H1 (cell line): ENCODE measurements at regions not wholly inside any gene's neighbourhood (a gene's known extent, or its start where the extent isn't known, plus 50 kb on each side); places are given as distances from the start of the nearest gene placed in this dataset.

Experiments
- CTCF ChIA-PET: fragments of 300-600 bp; sonication (Branson Sonifier 250); formaldehyde crosslinking; loops from one replicate; lab custom pipeline; 2021; ENCODE audit not compliant: partially characterized antibody; lab: Charles Lee
- POLR2A ChIA-PET: fragments of 300-600 bp; sonication (Branson Sonifier 250); formaldehyde crosslinking; loops from one replicate; lab custom pipeline; 2021; ENCODE audit warnings: inconsistent platforms; ENCODE audit not compliant: partially characterized antibody; lab: Charles Lee
- DNase-seq, 2 experiments: peaks; one replicate each; pipeline versions ENCODE4 v3.0.0 to v3.0.0-alpha.2; 2010 to 2022; ENCODE audit warnings: low spot score in 2 of 2, low read depth in 1 of 2, mixed read lengths in 1 of 2
- FAIRE-seq: peaks from 2 replicates; lab custom pipeline; 2011; peaks lifted over from hg19 to GRCh38; lab: Jason Lieb, UNC
- H2AFZ ChIP-seq: 2 replicates; pipeline ENCODE4 v1.8.1; 2012; ENCODE audit warnings: low read length, inconsistent platforms
- H2AK5ac ChIP-seq: 2 replicates; pipeline ENCODE4 v1.6.1; 2013; ENCODE audit warnings: low read depth, low read length
- H2BK120ac ChIP-seq: replicated peaks from 2 replicates; pipeline ENCODE3; 2013; ENCODE audit warnings: low read depth, low read length, inconsistent platforms
- H2BK12ac ChIP-seq: 2 replicates; pipeline ENCODE4 v1.6.1; 2013; ENCODE audit warnings: low read depth, low read length
- H2BK15ac ChIP-seq: 2 replicates; pipeline ENCODE4 v1.6.1; 2013; ENCODE audit warnings: low read length
- H2BK20ac ChIP-seq: 2 replicates; pipeline ENCODE4 v1.6.1; 2013; ENCODE audit warnings: low read length
- H2BK5ac ChIP-seq: 2 replicates; pipeline ENCODE4 v1.6.1; 2013; ENCODE audit warnings: low read depth, low read length
- H3K14ac ChIP-seq: 2 replicates; pipeline ENCODE4 v1.6.1; 2013; ENCODE audit warnings: inconsistent platforms; ENCODE audit not compliant: insufficient read length
- H3K18ac ChIP-seq: 2 replicates; pipeline ENCODE4 v1.6.1; 2013; ENCODE audit warnings: low read length; ENCODE audit errors: extremely low read depth
- H3K23ac ChIP-seq: 2 replicates; pipeline ENCODE4 v1.6.1; 2013; ENCODE audit warnings: inconsistent platforms; ENCODE audit not compliant: insufficient read length
- H3K23me2 ChIP-seq: 2 replicates; pipeline ENCODE4 v1.6.1; 2013; ENCODE audit warnings: low read depth, low read length
- H3K27ac ChIP-seq: 2 replicates; pipeline ENCODE4 v1.6.1; 2011; ENCODE audit warnings: low read depth, low read length, inconsistent platforms
- H3K27me3 ChIP-seq, 4 experiments: replicated peaks in 1 of 4; 1 replicate in 1 of 4; 2 replicates in 3 of 4; pipeline versions ENCODE4 v1.6.1 to v1.8.1; 2011 to 2013; ENCODE audit warnings: low read length in 3 of 4, mild to moderate bottlenecking in 3 of 4, inconsistent platforms in 2 of 4, mixed read lengths in 2 of 4, moderate library complexity in 1 of 4; ENCODE audit not compliant: control insufficient read depth in 3 of 4, insufficient read depth in 3 of 4; ENCODE audit errors: extremely low read depth in 1 of 4
- H3K36me3 ChIP-seq, 4 experiments: 2 replicates each; pipeline versions ENCODE4 v1.6.1 to v1.8.1; 2011 to 2013; ENCODE audit warnings: mild to moderate bottlenecking in 4 of 4, low read length in 3 of 4, moderate library complexity in 2 of 4, control low read depth in 1 of 4, inconsistent platforms in 1 of 4; ENCODE audit not compliant: insufficient read depth in 4 of 4, control insufficient read depth in 2 of 4
- H3K4ac ChIP-seq: replicated peaks from 2 replicates; pipeline ENCODE3; 2013; ENCODE audit warnings: low read length, low read depth, mixed read lengths, inconsistent platforms; ENCODE audit not compliant: insufficient read length
- H3K4me1 ChIP-seq, 4 experiments: replicated peaks in 1 of 4; 1 replicate in 1 of 4; 2 replicates in 3 of 4; pipeline versions ENCODE4 v1.6.1 to v1.8.1; 2011 to 2013; ENCODE audit warnings: low read length in 3 of 4, inconsistent platforms in 2 of 4, mixed read lengths in 1 of 4; ENCODE audit not compliant: insufficient read depth in 4 of 4, control insufficient read depth in 3 of 4
- H3K4me2 ChIP-seq, 2 experiments: 2 replicates each; pipeline versions ENCODE4 v1.6.1 to v1.8.1; 2011 to 2013; ENCODE audit warnings: low read depth in 2 of 2, low read length in 2 of 2, control low read depth in 1 of 2, inconsistent platforms in 1 of 2, mild to moderate bottlenecking in 1 of 2; ENCODE audit not compliant: insufficient read depth in 1 of 2
- H3K4me3 ChIP-seq, 4 experiments: fragments of 200-600, 300-600 bp in 1 of 4; sonication (generic), shearing (Covaris generic), sonication (Bioruptor Twin) in 1 of 4; 2 replicates each; pipeline versions ENCODE4 v1.5.1 to v1.8.1; 2011 to 2016; ENCODE audit warnings: low read length in 4 of 4, low read depth in 3 of 4, control low read depth in 2 of 4, inconsistent platforms in 2 of 4, mild to moderate bottlenecking in 2 of 4, mixed read lengths in 1 of 4, moderate library complexity in 1 of 4; ENCODE audit not compliant: insufficient read depth in 2 of 4; ENCODE audit errors: extremely low read depth in 1 of 4
- H3K56ac ChIP-seq: replicated peaks from 2 replicates; pipeline ENCODE3; 2013; ENCODE audit warnings: low read depth, mild to moderate bottlenecking, mixed read lengths, low read length, inconsistent platforms; ENCODE audit not compliant: insufficient read length
- H3K79me1 ChIP-seq: 2 replicates; pipeline ENCODE4 v1.6.1; 2013; ENCODE audit warnings: low read depth, low read length, control low read depth
- H3K79me2 ChIP-seq, 2 experiments: 2 replicates each; pipeline versions ENCODE4 v1.6.1 to v1.8.1; 2012 to 2013; ENCODE audit warnings: low read length in 2 of 2, mild to moderate bottlenecking in 2 of 2, inconsistent platforms in 1 of 2; ENCODE audit not compliant: insufficient read depth in 2 of 2, control insufficient read depth in 1 of 2
- H3K9ac ChIP-seq, 4 experiments: replicated peaks in 1 of 4; 1 replicate in 1 of 4; 2 replicates in 3 of 4; pipeline versions ENCODE4 v1.6.1 to v1.8.1; 2011 to 2013; ENCODE audit warnings: low read depth in 3 of 4, low read length in 3 of 4, control low read depth in 2 of 4, mild to moderate bottlenecking in 2 of 4, moderate library complexity in 2 of 4, inconsistent platforms in 1 of 4; ENCODE audit errors: extremely low read depth in 1 of 4
- H3K9me3 ChIP-seq, 2 experiments: 2 replicates each; pipeline versions ENCODE4 v1.6.1 to v1.8.1; 2012 to 2013; ENCODE audit warnings: mild to moderate bottlenecking in 2 of 2, moderate library complexity in 2 of 2, control low read depth in 1 of 2, inconsistent platforms in 1 of 2, low read depth in 1 of 2, low read length in 1 of 2, mixed read lengths in 1 of 2; ENCODE audit not compliant: insufficient read depth in 2 of 2
- H4K20me1 ChIP-seq, 2 experiments: replicated peaks in 1 of 2; 2 replicates each; pipeline versions ENCODE3 to v1.8.1; 2011 to 2013; ENCODE audit warnings: inconsistent platforms in 2 of 2, low read length in 2 of 2, mild to moderate bottlenecking in 1 of 2; ENCODE audit not compliant: insufficient read depth in 2 of 2, control insufficient read depth in 1 of 2
- H4K5ac ChIP-seq: 2 replicates; pipeline ENCODE4 v1.6.1; 2013; ENCODE audit warnings: low read length, low read depth, mixed read lengths, inconsistent platforms; ENCODE audit not compliant: insufficient read length
- H4K8ac ChIP-seq: 2 replicates; pipeline ENCODE4 v1.8.0; 2013; ENCODE audit warnings: mild to moderate bottlenecking, moderate library complexity, low read length, inconsistent platforms; ENCODE audit not compliant: insufficient read depth; ENCODE audit errors: extremely low read depth
- H4K91ac ChIP-seq: replicated peaks from 2 replicates; pipeline ENCODE3; 2013; ENCODE audit warnings: low read length, mixed read lengths, inconsistent platforms; ENCODE audit not compliant: insufficient read length
- CEBPB ChIP-seq: IDR thresholded peaks from 2 replicates; pipeline ENCODE4 v1.6.1; 2012; ENCODE audit warnings: low read depth, low read length
- EZH2 ChIP-seq: fragments of 200-600 bp; sonication (generic); IDR thresholded peaks from 2 replicates; pipeline ENCODE4 v1.7.1; 2012; ENCODE audit warnings: low read depth, mild to moderate bottlenecking, moderate library complexity, low read length, inconsistent platforms; ENCODE audit not compliant: severe bottlenecking
- GABPA ChIP-seq: IDR thresholded peaks from 2 replicates; pipeline ENCODE4 v1.6.1; 2011; ENCODE audit warnings: mild to moderate bottlenecking, low read length, moderate library complexity, borderline replicate concordance; ENCODE audit not compliant: insufficient read depth
- KDM4A ChIP-seq: IDR thresholded peaks from one replicate; pipeline ENCODE4 v1.7.1; 2012; ENCODE audit warnings: low read depth, mild to moderate bottlenecking, moderate library complexity, low read length, inconsistent platforms; ENCODE audit not compliant: severe bottlenecking
- KDM5A ChIP-seq: fragments of 200-600 bp; IDR thresholded peaks from 2 replicates; pipeline ENCODE4 v1.7.1; 2012; ENCODE audit warnings: mild to moderate bottlenecking, low read length, inconsistent platforms, mixed read lengths
- MAFK ChIP-seq: IDR thresholded peaks from 2 replicates; pipeline ENCODE4 v1.6.1; 2012; ENCODE audit warnings: low read depth, mild to moderate bottlenecking, improper control_type of control experiment, low read length
- POLR2AphosphoS5 ChIP-seq: IDR thresholded peaks from 2 replicates; pipeline ENCODE4 v1.6.1; 2011; ENCODE audit warnings: low read depth, low read length
- POU5F1 ChIP-seq: IDR thresholded peaks from 2 replicates; pipeline ENCODE4 v1.6.1; 2011; ENCODE audit warnings: low read depth, mild to moderate bottlenecking, low read length, moderate library complexity
- RFX5 ChIP-seq: IDR thresholded peaks from 2 replicates; pipeline ENCODE4 v1.6.1; 2011; ENCODE audit warnings: low read depth, low read length, improper control_type of control experiment, borderline replicate concordance
- RNF2 ChIP-seq: fragments of 200-900, 300-1000 bp; sonication (generic); IDR thresholded peaks from 2 replicates; pipeline ENCODE4 v1.7.1; 2016; ENCODE audit warnings: borderline replicate concordance, low read depth, mild to moderate bottlenecking, antibody characterized with exemption, low read length; ENCODE audit not compliant: poor library complexity, severe bottlenecking; ENCODE audit errors: missing control alignments
- SIX5 ChIP-seq: IDR thresholded peaks from 2 replicates; pipeline ENCODE4 v1.6.1; 2011; ENCODE audit warnings: mild to moderate bottlenecking, low read depth, low read length
- SP4 ChIP-seq: IDR thresholded peaks from 2 replicates; pipeline ENCODE4 v1.6.1; 2012; ENCODE audit warnings: low read length, inconsistent platforms
- TAF7 ChIP-seq: optimal IDR thresholded peaks from 2 replicates; pipeline ENCODE3; 2011; ENCODE audit warnings: low read depth, mild to moderate bottlenecking, inconsistent platforms, low read length, moderate library complexity, borderline replicate concordance
- TCF12 ChIP-seq: IDR thresholded peaks from 2 replicates; pipeline ENCODE4 v1.6.1; 2011; ENCODE audit warnings: low read depth, mild to moderate bottlenecking, low read length
- WGBS, 2 experiments: shearing (Covaris generic) in 1 of 2; methylation state at CpG; one replicate each; pipeline versions ENCODE4 v1.1.6 to v1.1.7; 2013 to 2015; ENCODE audit warnings: low lambda C conversion rate in 2 of 2, mixed read lengths in 2 of 2, inconsistent platforms in 1 of 2, low coverage in 1 of 2, missing lambda C conversion rate in 1 of 2; ENCODE audit not compliant: insufficient replicate concordance in 2 of 2, insufficient coverage in 1 of 2, insufficient read length in 1 of 2; ENCODE audit errors: extremely low coverage in 1 of 2, missing lambda C conversion rate in 1 of 2; 5-methylcytosine and 5-hydroxymethylcytosine counted together
- TF ChIP-seq, protein P1 (sequence below): IDR thresholded peaks from 2 replicates; pipeline ENCODE4 v1.6.1; 2012; ENCODE audit warnings: inconsistent platforms

DNA sequence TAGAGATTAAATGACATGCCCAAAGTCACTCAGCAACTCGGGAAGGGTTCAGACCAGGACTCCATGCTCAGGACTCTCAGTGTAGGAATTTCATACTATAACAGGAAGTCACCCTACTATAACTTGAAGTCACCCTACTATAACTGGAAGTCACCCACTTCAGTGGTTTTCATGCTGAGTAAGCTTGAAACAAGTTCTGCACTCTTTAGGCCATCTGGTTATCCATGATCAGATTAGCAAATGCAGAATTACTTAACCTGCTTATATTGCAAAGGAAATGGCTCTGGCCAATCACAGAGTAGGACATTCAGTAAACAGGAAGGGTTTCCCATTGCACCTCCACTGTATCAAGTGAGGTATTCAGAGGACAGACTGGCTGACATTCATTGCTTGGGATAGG, 1240.4 kb downstream of the GATA3 start:
- Histone ChIP-seq H2AK5ac (no peak overlapping the region), H3K79me2 (no peaks in the 10 kb centered on the region), H3K23ac (no peak overlapping the region), H3K9me3 (no peaks in the 10 kb centered on the region), H3K36me3 (no peaks in the 10 kb centered on the region), H3K4me3 (no peak overlapping the region), H3K18ac (no peak overlapping the region), H4K91ac (no peak overlapping the region), H3K79me1 (no peaks in the 10 kb centered on the region), H2BK5ac (no peak overlapping the region), H4K8ac (no peak overlapping the region), H3K4ac (no peak overlapping the region), H3K14ac (no peak overlapping the region), H2BK20ac (no peak overlapping the region), H4K20me1 (no peaks in the 10 kb centered on the region), H2BK120ac (no peak overlapping the region), H3K4me2 (no peak overlapping the region), H3K27me3 (no peaks in the 10 kb centered on the region), H3K23me2 (no peaks in the 10 kb centered on the region), H3K9ac (no peak overlapping the region), H4K5ac (no peak overlapping the region), H3K56ac (no peak overlapping the region), H3K27ac (no peak overlapping the region), H3K4me1 (no peaks in the 10 kb centered on the region), H2BK15ac (no peak overlapping the region), H2AFZ (no peak overlapping the region), H2BK12ac (no peak overlapping the region)
- FAIRE-seq (no peak), DNase-seq (no peak)
- ChIA-PET CTCF (no interaction called here), POLR2A (no interaction called here)
- 100% methylated on average over 1 of the region's 1 CpG; no CpG with 5 or more reads in 1 of the 2 experiments for WGBS, 2 experiments
- TF ChIP-seq EZH2, result no peak
- TF ChIP-seq KDM4A, result no peak
- no peak for TF ChIP-seq RFX5
- no peak for TF ChIP-seq KDM5A
- TF ChIP-seq RNF2, result no peak
- no peak for TF ChIP-seq POU5F1
- TF ChIP-seq, protein P1, sequence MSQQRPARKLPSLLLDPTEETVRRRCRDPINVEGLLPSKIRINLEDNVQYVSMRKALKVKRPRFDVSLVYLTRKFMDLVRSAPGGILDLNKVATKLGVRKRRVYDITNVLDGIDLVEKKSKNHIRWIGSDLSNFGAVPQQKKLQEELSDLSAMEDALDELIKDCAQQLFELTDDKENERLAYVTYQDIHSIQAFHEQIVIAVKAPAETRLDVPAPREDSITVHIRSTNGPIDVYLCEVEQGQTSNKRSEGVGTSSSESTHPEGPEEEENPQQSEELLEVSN, result no peak
- no peak for TF ChIP-seq GABPA
- no peak for TF ChIP-seq MAFK
- no peak for TF ChIP-seq SIX5
- TF ChIP-seq SP4, result no peak
- no peak for TF ChIP-seq TAF7
- no peak for TF ChIP-seq CEBPB
- no peak for TF ChIP-seq TCF12
- TF ChIP-seq POLR2AphosphoS5, result no peak
